ENCODE measurements at regions not wholly inside any gene's neighbourhood (a gene's known extent, or its start where the extent isn't known, plus 50 kb on each side); places are given as distances from the start of the nearest gene placed in this dataset.

DNA sequence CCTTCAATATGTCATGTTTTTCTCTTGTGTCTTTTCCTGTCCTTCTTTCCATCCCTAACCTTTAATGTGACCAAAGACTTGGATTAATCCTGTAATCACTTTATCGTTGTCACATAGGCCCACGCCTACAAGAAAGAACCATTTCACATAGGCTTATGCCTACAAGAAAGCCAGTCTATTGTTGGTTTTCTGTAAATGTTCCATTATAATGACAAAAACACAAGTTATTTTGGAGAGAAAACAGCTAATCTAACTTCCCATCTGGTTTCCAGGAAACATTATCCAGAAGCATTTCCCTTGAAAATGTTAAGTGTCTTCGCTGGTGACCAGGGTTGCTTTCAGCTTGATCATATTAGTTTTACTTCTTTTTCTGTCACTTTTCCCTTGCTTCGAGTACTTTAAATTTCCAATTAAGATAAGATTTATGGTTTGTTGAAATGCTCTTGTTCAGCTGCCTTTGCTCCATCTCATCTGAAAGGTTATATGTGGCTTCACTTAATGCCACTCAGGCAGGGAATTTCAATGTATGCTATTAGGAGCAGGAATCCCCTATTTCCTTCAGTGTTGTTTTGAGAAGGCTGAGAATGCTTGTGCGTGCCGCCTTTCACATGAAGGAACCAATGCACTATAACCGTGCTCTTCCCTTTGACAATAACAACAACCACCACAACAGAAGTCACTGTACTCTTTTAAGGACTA is 708.2 kb downstream of the EFNB2 start:
- DNase-seq: no peak
- Histone ChIP-seq H3K27ac (no peak overlapping the region), H3K36me3 (replicated peaks) (no peaks in the 10 kb centered on the region), H3K27me3 (replicated peaks) (no peaks in the 10 kb centered on the region), H3K4me3 (ENCODE audit: low read depth, low read length) (no peak overlapping the region)
- in situ Hi-C loops (cut with HindIII; ENCODE audit: low pct_ligation_motif_present, low sequenced_read_pairs): no loop called here
- TF ChIP-seq, protein P1, sequence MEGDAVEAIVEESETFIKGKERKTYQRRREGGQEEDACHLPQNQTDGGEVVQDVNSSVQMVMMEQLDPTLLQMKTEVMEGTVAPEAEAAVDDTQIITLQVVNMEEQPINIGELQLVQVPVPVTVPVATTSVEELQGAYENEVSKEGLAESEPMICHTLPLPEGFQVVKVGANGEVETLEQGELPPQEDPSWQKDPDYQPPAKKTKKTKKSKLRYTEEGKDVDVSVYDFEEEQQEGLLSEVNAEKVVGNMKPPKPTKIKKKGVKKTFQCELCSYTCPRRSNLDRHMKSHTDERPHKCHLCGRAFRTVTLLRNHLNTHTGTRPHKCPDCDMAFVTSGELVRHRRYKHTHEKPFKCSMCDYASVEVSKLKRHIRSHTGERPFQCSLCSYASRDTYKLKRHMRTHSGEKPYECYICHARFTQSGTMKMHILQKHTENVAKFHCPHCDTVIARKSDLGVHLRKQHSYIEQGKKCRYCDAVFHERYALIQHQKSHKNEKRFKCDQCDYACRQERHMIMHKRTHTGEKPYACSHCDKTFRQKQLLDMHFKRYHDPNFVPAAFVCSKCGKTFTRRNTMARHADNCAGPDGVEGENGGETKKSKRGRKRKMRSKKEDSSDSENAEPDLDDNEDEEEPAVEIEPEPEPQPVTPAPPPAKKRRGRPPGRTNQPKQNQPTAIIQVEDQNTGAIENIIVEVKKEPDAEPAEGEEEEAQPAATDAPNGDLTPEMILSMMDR (IDR thresholded peaks at IDR 0.05; ENCODE audit: low read depth, low read length, missing control alignments): no peak

DNA sequence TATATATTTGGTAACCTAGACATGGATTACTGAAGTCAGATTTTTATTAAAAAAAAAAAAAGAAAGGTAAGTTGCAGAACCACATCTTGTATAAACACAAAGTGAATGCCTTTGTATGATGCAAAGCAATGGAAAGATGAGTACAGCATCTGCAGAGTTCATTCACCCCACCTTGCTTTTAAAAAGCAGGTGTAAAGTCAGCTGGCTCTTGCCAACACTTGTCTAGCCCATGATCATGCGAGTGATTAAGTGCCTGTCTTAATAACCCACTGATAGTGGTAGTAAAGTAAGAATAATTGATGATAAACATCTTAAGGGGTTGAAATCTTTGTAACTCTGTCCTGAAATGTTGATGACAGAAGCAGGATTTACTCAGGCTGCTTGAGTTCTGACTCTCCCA is 710.4 kb downstream of the EFNB2 start:
- Histone ChIP-seq H3K27me3 (replicated peaks) (no peaks in the 10 kb centered on the region), H3K36me3 (replicated peaks) (no peaks in the 10 kb centered on the region), H3K4me3 (ENCODE audit: low read depth, low read length) (no peak overlapping the region), H3K27ac (no peak overlapping the region)
- TF ChIP-seq, protein P1 (IDR thresholded peaks at IDR 0.05; ENCODE audit: low read depth, low read length, missing control alignments): no peak
- no peak for DNase-seq
- in situ Hi-C loops (cut with HindIII; ENCODE audit: low pct_ligation_motif_present, low sequenced_read_pairs): no loop called here

DNA sequence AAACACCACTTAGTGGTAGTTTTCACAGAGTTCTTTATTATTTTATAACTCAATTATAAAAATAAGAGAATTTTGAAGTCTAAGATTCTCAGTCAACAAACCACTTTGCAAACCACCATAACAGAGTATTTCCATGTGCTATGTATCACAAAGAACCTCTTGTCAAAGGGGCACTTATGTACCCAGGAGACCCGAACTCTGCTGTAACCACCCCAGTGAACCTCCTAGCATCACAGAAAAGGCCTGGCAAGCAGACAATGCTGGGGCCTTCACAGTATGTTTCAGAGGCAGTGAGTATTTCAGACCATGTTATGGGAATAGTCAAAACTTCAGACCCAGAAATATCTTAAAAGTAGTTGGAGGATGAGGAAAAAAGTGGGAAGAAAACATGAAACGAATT is 714.1 kb downstream of the EFNB2 start:
- no peak overlapping the region for H3K4me3 ChIP-seq (ENCODE audit: low read depth, low read length)
- no peak overlapping the region for H3K27ac ChIP-seq
- in situ Hi-C loops (cut with HindIII; ENCODE audit: low pct_ligation_motif_present, low sequenced_read_pairs): no loop called here
- H3K36me3 ChIP-seq (replicated peaks): no peaks in the 10 kb centered on the region
- no peaks in the 10 kb centered on the region for H3K27me3 ChIP-seq (replicated peaks)
- no peak for DNase-seq
- TF ChIP-seq, protein P1 (IDR thresholded peaks at IDR 0.05; ENCODE audit: low read depth, low read length, missing control alignments): no peak

DNA sequence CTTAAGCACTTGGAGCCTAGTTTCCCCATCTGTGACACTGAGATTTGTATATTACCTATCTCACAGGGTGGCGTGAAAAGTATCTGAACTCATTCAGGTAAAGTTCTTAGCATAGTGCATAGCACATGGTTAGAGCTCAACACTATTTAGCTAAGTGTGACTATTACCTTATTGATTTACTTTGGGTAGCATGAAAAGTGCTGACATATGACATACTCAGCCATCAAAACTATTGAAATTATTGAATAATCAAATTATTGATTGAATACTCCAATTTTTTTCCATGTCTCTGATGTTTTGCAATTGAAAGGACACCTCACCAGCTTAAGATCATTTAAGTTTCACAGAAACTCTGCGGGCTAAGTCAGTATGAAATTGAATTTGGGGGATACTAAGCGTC is 715.0 kb downstream of the EFNB2 start:
- TF ChIP-seq, protein P1 (IDR thresholded peaks at IDR 0.05; ENCODE audit: low read depth, low read length, missing control alignments): no peak
- Histone ChIP-seq H3K27me3 (replicated peaks) (no peaks in the 10 kb centered on the region), H3K27ac (no peak overlapping the region), H3K4me3 (ENCODE audit: low read depth, low read length) (no peak overlapping the region), H3K36me3 (replicated peaks) (no peaks in the 10 kb centered on the region)
- no peak for DNase-seq
- in situ Hi-C loops (cut with HindIII; ENCODE audit: low pct_ligation_motif_present, low sequenced_read_pairs): no loop called here

DNA sequence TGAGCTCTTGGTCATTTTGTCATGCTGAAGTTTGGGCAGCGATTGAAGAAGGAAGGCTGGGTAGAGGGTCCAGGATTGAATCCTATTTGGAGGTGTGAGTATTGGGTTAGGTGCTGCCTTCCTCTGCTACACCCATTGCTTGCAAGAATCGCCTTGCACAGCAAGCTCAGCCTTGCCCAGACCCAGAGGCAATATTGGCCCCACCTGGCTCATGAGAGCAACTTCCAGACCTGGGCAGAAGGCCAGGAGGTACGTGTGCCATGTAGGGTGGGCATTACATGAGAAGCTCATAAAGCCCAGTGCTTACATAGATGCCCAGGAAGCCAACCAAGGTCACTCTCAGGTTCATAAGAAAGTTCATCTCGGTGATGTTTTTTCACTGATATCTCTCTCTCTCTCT is 718.0 kb downstream of the EFNB2 start:
- Histone ChIP-seq H3K27me3 (replicated peaks) (no peaks in the 10 kb centered on the region), H3K27ac (no peak overlapping the region), H3K4me3 (ENCODE audit: low read depth, low read length) (no peak overlapping the region), H3K36me3 (replicated peaks) (no peaks in the 10 kb centered on the region)
- DNase-seq: no peak
- TF ChIP-seq, protein P1 (IDR thresholded peaks at IDR 0.05; ENCODE audit: low read depth, low read length, missing control alignments): no peak
- in situ Hi-C loops (cut with HindIII; ENCODE audit: low pct_ligation_motif_present, low sequenced_read_pairs): no loop called here

DNA sequence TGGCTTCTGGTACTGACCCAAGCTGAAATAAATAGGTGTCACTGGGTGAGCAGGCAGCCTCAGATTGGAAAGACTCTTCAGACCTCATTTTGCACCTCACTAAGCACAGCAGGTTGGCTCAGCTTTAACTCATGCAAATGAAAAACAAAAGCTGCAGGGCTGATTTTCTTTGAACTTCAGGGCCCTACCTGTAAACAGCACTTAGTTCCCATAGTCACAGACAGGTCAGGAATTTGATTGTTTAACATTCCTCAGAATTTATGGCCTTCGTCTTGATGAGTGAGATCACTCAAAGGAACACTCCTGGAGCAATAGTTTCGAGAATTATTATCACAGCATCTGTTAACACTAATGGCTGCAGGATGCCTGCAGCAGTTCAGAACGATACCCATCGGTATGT is 718.5 kb downstream of the EFNB2 start:
- TF ChIP-seq, protein P1 (IDR thresholded peaks at IDR 0.05; ENCODE audit: low read depth, low read length, missing control alignments): no peak
- in situ Hi-C loops (cut with HindIII; ENCODE audit: low pct_ligation_motif_present, low sequenced_read_pairs): no loop called here

More for the DNA sequence above, 718.5 kb downstream of the EFNB2 start:
- no peak overlapping the region for H3K4me3 ChIP-seq (ENCODE audit: low read depth, low read length)
- H3K27me3 ChIP-seq (replicated peaks): no peaks in the 10 kb centered on the region
- DNase-seq: no peak
- no peak overlapping the region for H3K27ac ChIP-seq
- H3K36me3 ChIP-seq (replicated peaks): no peaks in the 10 kb centered on the region

Measured in brain microvascular endothelial cell (primary cell).